ENCODE measurements at regions not wholly inside any gene's neighbourhood (a gene's known extent, or its start where the extent isn't known, plus 50 kb on each side); places are given as distances from the start of the nearest gene placed in this dataset.

DNA sequence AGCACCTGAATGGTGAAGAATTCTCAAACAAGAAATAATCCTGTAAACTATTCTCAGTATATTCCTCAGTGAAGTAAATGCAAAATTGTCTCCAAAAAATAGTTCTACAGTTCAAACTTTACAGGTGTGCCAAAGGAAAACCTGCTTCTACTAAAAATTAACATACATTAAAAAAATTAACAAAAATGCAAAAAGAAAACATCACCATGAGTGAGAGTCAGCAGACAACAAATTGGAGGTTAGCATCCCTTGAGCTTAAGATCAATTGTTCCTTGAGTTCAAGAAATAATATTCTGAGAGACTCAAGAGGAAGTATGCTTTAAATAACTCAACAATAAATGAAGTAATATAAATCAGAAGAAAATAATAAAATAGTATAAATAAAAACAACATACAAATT, 278.4 kb upstream of the MME start:
- no peak overlapping the region for H3K27ac Mint-ChIP-seq
- H3K36me3 Mint-ChIP-seq (ENCODE audit: low read depth) = no peaks in the 10 kb centered on the region
- H3K4me3 Mint-ChIP-seq = no peak overlapping the region
- intact Hi-C loops (cut with micrococcal nuclease) = no loop called here
- no peaks in the 10 kb centered on the region for H3K4me1 Mint-ChIP-seq
- H3K27me3 Mint-ChIP-seq = no peaks in the 10 kb centered on the region
- H3K9me3 Mint-ChIP-seq = no peaks in the 10 kb centered on the region
- no peak for DNase-seq

DNA sequence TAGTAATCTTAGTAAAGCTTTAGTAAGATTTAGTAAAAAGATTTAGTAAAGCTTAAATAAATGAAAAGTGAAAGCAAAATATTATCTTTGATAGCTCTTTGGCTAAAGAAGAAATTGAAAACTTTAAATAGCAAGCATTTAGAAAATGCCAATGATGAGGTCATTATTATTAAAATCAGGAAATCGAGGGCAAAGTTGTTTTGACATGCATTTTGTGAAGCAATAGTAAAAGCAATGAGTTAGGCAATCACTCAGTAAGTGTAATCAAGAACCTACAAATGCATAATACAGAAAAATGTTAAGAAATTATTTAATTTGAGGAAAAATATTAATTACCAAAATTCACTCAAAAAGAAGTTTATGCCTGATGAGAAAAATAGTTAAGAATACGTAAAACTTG, 280.3 kb upstream of the MME start:
- Mint-ChIP-seq H3K9me3 (no peaks in the 10 kb centered on the region), H3K36me3 (ENCODE audit: low read depth) (no peaks in the 10 kb centered on the region), H3K27me3 (no peaks in the 10 kb centered on the region), H3K4me3 (no peak overlapping the region), H3K27ac (no peak overlapping the region), H3K4me1 (no peaks in the 10 kb centered on the region)
- intact Hi-C loops (cut with micrococcal nuclease) = no loop called here
- no peak for DNase-seq

GRCh38 chr3:154795582-154795981, 284.5 kb upstream of the MME start:
- no peak overlapping the region for H3K4me3 Mint-ChIP-seq
- no peaks in the 10 kb centered on the region for H3K4me1 Mint-ChIP-seq
- no peaks in the 10 kb centered on the region for H3K27me3 Mint-ChIP-seq
- intact Hi-C loops (cut with micrococcal nuclease) = no loop called here
- DNase-seq = no peak
- no peak overlapping the region for H3K27ac Mint-ChIP-seq
- H3K9me3 Mint-ChIP-seq = no peaks in the 10 kb centered on the region
- H3K36me3 Mint-ChIP-seq (ENCODE audit: low read depth) = no peaks in the 10 kb centered on the region

- H3K9me3 Mint-ChIP-seq = no peaks in the 10 kb centered on the region
- no peaks in the 10 kb centered on the region for H3K4me1 Mint-ChIP-seq
These were observed 285.2 kb upstream of the MME start for GRCh38 chr3:154794814-154795445.

GRCh38 chr3:154794391-154794790, 285.7 kb upstream of the MME start:
- no peak for DNase-seq
- Mint-ChIP-seq H3K9me3 (no peaks in the 10 kb centered on the region), H3K36me3 (ENCODE audit: low read depth) (no peaks in the 10 kb centered on the region), H3K4me3 (no peak overlapping the region), H3K4me1 (no peaks in the 10 kb centered on the region), H3K27ac (no peak overlapping the region), H3K27me3 (no peaks in the 10 kb centered on the region)
- intact Hi-C loops (cut with micrococcal nuclease) = no loop called here

More at GRCh38 chr3:154794814-154795445, 285.2 kb upstream of the MME start:
- no peaks in the 10 kb centered on the region for H3K27me3 Mint-ChIP-seq
- intact Hi-C loops (cut with micrococcal nuclease) = no loop called here
- DNase-seq = no peak
- no peaks in the 10 kb centered on the region for H3K36me3 Mint-ChIP-seq (ENCODE audit: low read depth)
- H3K27ac Mint-ChIP-seq = no peak overlapping the region
- no peak overlapping the region for H3K4me3 Mint-ChIP-seq

GRCh38 chr3:154792828-154793227, 287.3 kb upstream of the MME start:
- no peaks in the 10 kb centered on the region for H3K9me3 Mint-ChIP-seq

GRCh38 chr3:154791611-154792010, 288.5 kb upstream of the MME start:
- Mint-ChIP-seq H3K4me1 (no peaks in the 10 kb centered on the region), H3K27me3 (no peaks in the 10 kb centered on the region), H3K27ac (no peak overlapping the region), H3K9me3 (no peaks in the 10 kb centered on the region), H3K36me3 (ENCODE audit: low read depth) (no peaks in the 10 kb centered on the region), H3K4me3 (no peak overlapping the region)
- intact Hi-C loops (cut with micrococcal nuclease) = no loop called here
- no peak for DNase-seq

More at GRCh38 chr3:154792828-154793227, 287.3 kb upstream of the MME start:
- Mint-ChIP-seq H3K27ac (no peak overlapping the region), H3K4me3 (no peak overlapping the region), H3K36me3 (ENCODE audit: low read depth) (no peaks in the 10 kb centered on the region), H3K27me3 (no peaks in the 10 kb centered on the region), H3K4me1 (no peaks in the 10 kb centered on the region)
- intact Hi-C loops (cut with micrococcal nuclease) = no loop called here
- DNase-seq = no peak

DNA sequence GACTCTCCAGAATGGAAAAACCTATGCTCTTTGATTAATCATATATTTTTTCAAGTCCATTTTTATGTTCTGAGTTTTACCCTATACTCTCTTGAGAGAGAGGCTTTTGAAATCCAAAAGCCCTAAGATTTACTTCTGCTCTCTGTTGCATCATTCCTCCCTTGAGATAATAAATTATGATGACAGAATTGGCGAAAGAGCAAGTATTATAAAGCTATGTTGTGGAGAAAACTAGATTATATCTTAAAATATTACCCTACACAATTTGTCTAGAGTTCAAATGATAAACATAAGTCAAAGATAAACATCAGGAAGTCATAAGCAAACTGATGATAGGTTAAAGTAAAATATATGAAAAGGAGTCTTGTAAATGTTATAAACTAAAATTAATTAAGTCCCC, 293.4 kb upstream of the MME start:
- intact Hi-C loops (cut with micrococcal nuclease) = no loop called here
- Mint-ChIP-seq H3K4me3 (no peak overlapping the region), H3K36me3 (ENCODE audit: low read depth) (no peaks in the 10 kb centered on the region), H3K27ac (no peak overlapping the region), H3K4me1 (no peaks in the 10 kb centered on the region), H3K9me3 (no peaks in the 10 kb centered on the region), H3K27me3 (no peaks in the 10 kb centered on the region)
- no peak for DNase-seq

DNA sequence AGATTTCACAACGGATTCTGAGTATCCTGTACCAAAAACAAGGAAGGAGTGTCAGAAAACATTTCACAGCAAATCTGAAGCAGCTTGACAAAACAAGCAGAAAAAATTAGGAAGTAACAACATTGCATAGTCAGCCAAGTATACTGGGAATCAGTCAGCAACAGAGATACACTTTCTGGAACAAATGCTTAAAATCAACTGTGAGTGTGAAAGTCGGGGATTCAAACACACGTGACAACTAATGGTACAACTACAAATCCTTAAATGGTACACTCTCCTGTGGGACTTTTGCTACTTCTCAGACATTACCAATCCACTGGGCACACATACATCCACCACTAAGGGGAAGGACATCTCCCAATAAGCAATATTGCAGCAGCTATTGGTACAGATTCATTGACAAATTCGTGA, 296.6 kb upstream of the MME start:
- intact Hi-C loops (cut with micrococcal nuclease) = no loop called here
- H3K4me1 Mint-ChIP-seq = no peaks in the 10 kb centered on the region
- H3K36me3 Mint-ChIP-seq (ENCODE audit: low read depth) = no peaks in the 10 kb centered on the region
- H3K4me3 Mint-ChIP-seq = no peak overlapping the region
- H3K9me3 Mint-ChIP-seq = no peaks in the 10 kb centered on the region
- DNase-seq = no peak
- no peak overlapping the region for H3K27ac Mint-ChIP-seq
- no peaks in the 10 kb centered on the region for H3K27me3 Mint-ChIP-seq

GRCh38 chr3:154783061-154783460, 297.1 kb upstream of the MME start:
- DNase-seq = no peak
- no peaks in the 10 kb centered on the region for H3K27me3 Mint-ChIP-seq
- H3K27ac Mint-ChIP-seq = no peak overlapping the region
- intact Hi-C loops (cut with micrococcal nuclease) = no loop called here
- H3K4me3 Mint-ChIP-seq = no peak overlapping the region
- H3K4me1 Mint-ChIP-seq = no peaks in the 10 kb centered on the region
- no peaks in the 10 kb centered on the region for H3K9me3 Mint-ChIP-seq
- H3K36me3 Mint-ChIP-seq (ENCODE audit: low read depth) = no peaks in the 10 kb centered on the region

DNA sequence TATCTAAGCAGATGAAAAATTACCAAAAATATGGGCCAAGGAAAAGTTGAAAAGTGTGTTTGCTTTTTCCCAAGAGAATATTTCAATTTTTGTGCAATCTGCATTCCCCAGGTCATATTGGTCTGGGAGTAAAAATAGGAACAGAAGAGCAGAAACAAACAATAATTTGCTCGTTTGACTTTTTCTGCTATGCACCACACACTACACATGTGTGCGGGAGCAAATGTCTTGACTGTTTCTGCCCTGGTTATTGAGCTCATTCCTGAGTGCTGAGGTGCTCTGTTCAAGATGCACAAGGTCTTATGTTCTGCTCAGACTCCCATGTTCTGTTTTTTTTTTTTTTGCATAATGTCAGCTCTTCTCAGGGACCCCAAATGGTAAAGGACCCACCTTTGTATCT, 298.0 kb upstream of the MME start:
- H3K4me1 Mint-ChIP-seq = no peaks in the 10 kb centered on the region
- H3K27ac Mint-ChIP-seq = no peak overlapping the region
- H3K27me3 Mint-ChIP-seq = no peaks in the 10 kb centered on the region
- H3K4me3 Mint-ChIP-seq = no peak overlapping the region
- DNase-seq = no peak
- no peaks in the 10 kb centered on the region for H3K9me3 Mint-ChIP-seq
- no peaks in the 10 kb centered on the region for H3K36me3 Mint-ChIP-seq (ENCODE audit: low read depth)
- intact Hi-C loops (cut with micrococcal nuclease) = no loop called here

DNA sequence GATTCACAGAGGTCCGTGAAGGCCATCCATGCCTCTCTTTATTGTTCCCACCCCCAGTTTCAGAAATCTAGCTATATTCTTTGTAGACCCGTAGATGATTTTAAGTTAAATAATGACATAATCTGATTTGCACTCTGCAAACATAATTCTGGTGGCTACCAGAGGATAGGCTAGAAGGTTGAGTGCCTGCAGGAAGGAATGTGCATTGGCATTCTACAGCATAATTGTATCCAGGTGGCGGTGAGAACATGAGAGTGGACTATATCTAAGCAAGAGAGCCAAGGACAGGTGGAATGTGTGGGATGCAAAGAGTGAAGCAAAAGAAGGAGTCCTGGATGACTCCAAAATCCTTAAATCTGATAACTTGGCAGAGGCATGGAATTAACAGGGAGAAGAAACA, 298.5 kb upstream of the MME start:
- intact Hi-C loops (cut with micrococcal nuclease) = no loop called here
- no peak overlapping the region for H3K27ac Mint-ChIP-seq
- no peaks in the 10 kb centered on the region for H3K36me3 Mint-ChIP-seq (ENCODE audit: low read depth)
- no peak overlapping the region for H3K4me3 Mint-ChIP-seq
- H3K4me1 Mint-ChIP-seq = no peaks in the 10 kb centered on the region
- no peak for DNase-seq
- no peaks in the 10 kb centered on the region for H3K9me3 Mint-ChIP-seq
- no peaks in the 10 kb centered on the region for H3K27me3 Mint-ChIP-seq

- Mint-ChIP-seq H3K9me3 (no peaks in the 10 kb centered on the region), H3K4me3 (no peak overlapping the region), H3K36me3 (ENCODE audit: low read depth) (no peaks in the 10 kb centered on the region), H3K4me1 (no peaks in the 10 kb centered on the region), H3K27me3 (no peaks in the 10 kb centered on the region), H3K27ac (no peak overlapping the region)
- intact Hi-C loops (cut with micrococcal nuclease) = no loop called here
- DNase-seq = no peak
These were observed 299.9 kb upstream of the MME start for GRCh38 chr3:154780263-154780662.

- Mint-ChIP-seq H3K4me3 (no peak overlapping the region), H3K4me1 (no peaks in the 10 kb centered on the region), H3K9me3 (no peaks in the 10 kb centered on the region), H3K27me3 (no peaks in the 10 kb centered on the region), H3K27ac (no peak overlapping the region), H3K36me3 (ENCODE audit: low read depth) (no peaks in the 10 kb centered on the region)
- DNase-seq = no peak
- intact Hi-C loops (cut with micrococcal nuclease) = no loop called here
These were observed 300.5 kb upstream of the MME start for GRCh38 chr3:154779571-154779970.

- Mint-ChIP-seq H3K36me3 (ENCODE audit: low read depth) (no peaks in the 10 kb centered on the region), H3K4me3 (no peak overlapping the region), H3K4me1 (no peaks in the 10 kb centered on the region), H3K9me3 (no peaks in the 10 kb centered on the region), H3K27me3 (no peaks in the 10 kb centered on the region), H3K27ac (no peak overlapping the region)
- intact Hi-C loops (cut with micrococcal nuclease) = no loop called here
- no peak for DNase-seq
These were observed 302.1 kb upstream of the MME start for GRCh38 chr3:154778057-154778456.

Data from activated CD4-positive, alpha-beta T cell treated with anti-CD3 and anti-CD28 coated beads, Interleukin-2, amount 10 ng/mL, durations not matched to agents 24 days and 14 days (primary cell).